ENCODE measurements at regions not wholly inside any gene's neighbourhood (a gene's known extent, or its start where the extent isn't known, plus 50 kb on each side); places are given as distances from the start of the nearest gene placed in this dataset.

GRCh38 chr18:43681661-43682060, 404.4 kb upstream of the SYT4 start:
- Histone ChIP-seq H3K27me3 (ENCODE audit: control insufficient read depth, insufficient read depth, low read length) (no peaks in the 10 kb centered on the region), H3K36me3 (ENCODE audit: control insufficient read depth, low read depth, low read length) (no peaks in the 10 kb centered on the region), H3K4me1 (ENCODE audit: control insufficient read depth, low read depth, low read length) (peaks cover 14% of the 10 kb centered on the region), H3K9ac (ENCODE audit: low read length) (no peak overlapping the region), H3K27ac (ENCODE audit: low read length) (no peak overlapping the region), H3K9me3 (ENCODE audit: control insufficient read depth, low read depth, low read length) (no peaks in the 10 kb centered on the region), H3K4me3 (ENCODE audit: low read length) (no peak overlapping the region)

DNA sequence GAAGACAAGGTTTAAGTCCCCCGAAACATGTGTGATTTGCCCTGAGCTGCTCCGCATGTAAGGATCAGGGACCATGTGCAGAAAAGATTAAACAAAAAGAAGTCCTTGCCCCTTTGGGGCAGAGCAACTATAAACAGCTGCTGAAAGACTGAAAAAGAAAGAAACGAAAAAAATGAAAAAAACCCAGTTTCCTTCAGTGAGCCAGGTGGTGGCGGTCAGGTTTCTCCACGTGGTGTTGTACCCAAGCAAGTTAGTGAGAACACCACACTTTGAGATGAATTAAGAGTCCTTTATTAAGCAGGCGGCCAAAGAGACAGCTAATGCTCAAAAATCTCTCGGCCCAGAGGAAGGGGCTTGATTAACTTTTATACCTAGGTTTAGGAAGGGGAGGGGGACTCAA, 404.9 kb upstream of the SYT4 start:
- H3K9me3 ChIP-seq (ENCODE audit: control insufficient read depth, low read depth, low read length), result no peaks in the 10 kb centered on the region
- no peak overlapping the region for H3K27ac ChIP-seq (ENCODE audit: low read length)
- no peaks in the 10 kb centered on the region for H3K36me3 ChIP-seq (ENCODE audit: control insufficient read depth, low read depth, low read length)
- H3K27me3 ChIP-seq (ENCODE audit: control insufficient read depth, insufficient read depth, low read length), result no peaks in the 10 kb centered on the region
- H3K4me3 ChIP-seq (ENCODE audit: low read length), result no peak overlapping the region
- no peak overlapping the region for H3K9ac ChIP-seq (ENCODE audit: low read length)
- peaks cover 14% of the 10 kb centered on the region for H3K4me1 ChIP-seq (ENCODE audit: control insufficient read depth, low read depth, low read length)

DNA sequence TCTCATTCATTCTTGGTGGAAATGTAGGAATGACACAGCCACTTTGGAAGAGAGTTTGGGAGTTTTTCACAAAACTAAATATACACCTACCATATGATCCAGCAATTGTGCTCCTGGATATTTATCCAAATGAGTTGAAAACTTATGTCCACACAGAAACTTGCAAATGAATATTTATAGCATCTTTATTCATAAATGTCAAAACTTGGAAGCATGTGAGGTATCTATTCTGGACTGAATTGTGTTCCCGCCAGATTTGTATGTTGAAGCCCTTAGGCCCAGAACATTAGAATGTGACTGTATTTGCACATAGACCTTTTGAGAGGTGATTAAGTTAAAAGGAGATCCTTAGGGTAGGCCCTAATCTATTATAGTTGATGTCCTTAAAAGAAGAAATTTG, 409.4 kb upstream of the SYT4 start:
- Histone ChIP-seq H3K27me3 (ENCODE audit: control insufficient read depth, insufficient read depth, low read length) (no peaks in the 10 kb centered on the region), H3K4me1 (ENCODE audit: control insufficient read depth, low read depth, low read length) (peaks cover 14% of the 10 kb centered on the region), H3K36me3 (ENCODE audit: control insufficient read depth, low read depth, low read length) (no peaks in the 10 kb centered on the region), H3K27ac (ENCODE audit: low read length) (no peak overlapping the region), H3K9ac (ENCODE audit: low read length) (no peak overlapping the region), H3K9me3 (ENCODE audit: control insufficient read depth, low read depth, low read length) (peaks cover 4% of the 10 kb centered on the region), H3K4me3 (ENCODE audit: low read length) (no peak overlapping the region)

DNA sequence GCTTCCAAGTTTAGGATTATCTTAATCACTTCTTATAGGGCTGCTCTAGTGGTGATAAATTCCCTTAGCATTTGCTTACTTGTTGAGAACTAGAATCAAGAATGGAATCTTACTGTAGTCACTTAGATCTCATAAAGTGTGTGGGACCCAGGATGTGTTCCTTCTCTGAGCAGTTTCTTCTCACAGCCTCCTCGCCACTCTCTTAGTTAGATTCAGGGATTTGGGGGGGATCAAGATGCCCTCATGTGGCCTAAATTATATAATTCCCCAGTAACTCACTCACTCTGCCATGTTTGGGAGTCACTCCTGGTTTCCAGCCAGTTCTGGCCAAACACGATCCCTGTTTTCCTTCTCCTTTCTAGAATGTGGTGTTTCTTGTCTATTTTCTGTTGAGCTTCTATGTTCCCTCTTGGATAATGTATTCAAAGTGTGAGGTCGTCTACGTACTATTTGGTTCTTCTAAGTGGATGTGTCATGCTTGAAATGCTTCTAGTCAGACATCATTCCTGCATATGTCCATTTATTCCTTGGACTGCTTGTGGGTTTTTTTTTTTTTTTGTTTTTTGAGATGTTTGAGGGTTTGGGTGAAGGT, 414.9 kb upstream of the SYT4 start:
- peaks cover 4% of the 10 kb centered on the region for H3K9me3 ChIP-seq (ENCODE audit: control insufficient read depth, low read depth, low read length)

DNA sequence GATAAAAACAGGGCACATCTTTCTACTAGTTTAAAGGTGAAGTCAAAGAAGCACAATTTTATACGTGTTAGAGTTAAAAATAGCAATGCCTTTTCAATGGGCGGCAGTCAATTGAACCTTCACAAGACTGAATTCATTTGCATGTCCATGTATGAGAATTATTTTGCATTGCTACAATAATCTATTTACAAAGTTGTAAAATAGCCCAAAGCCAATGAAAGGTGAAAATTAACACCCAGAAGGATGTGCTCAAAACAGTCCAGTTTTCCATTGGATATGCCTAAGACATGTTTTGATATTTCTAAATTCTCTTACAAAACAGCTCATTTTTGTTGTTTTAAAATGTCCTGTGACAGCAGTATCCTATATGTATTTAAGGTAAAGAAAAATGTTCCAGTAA, 425.1 kb upstream of the SYT4 start:
- peaks cover 14% of the 10 kb centered on the region for H3K4me1 ChIP-seq (ENCODE audit: control insufficient read depth, low read depth, low read length)
- no peaks in the 10 kb centered on the region for H3K36me3 ChIP-seq (ENCODE audit: control insufficient read depth, low read depth, low read length)
- no peaks in the 10 kb centered on the region for H3K9me3 ChIP-seq (ENCODE audit: control insufficient read depth, low read depth, low read length)
- no peaks in the 10 kb centered on the region for H3K27me3 ChIP-seq (ENCODE audit: control insufficient read depth, insufficient read depth, low read length)
- no peak overlapping the region for H3K4me3 ChIP-seq (ENCODE audit: low read length)
- H3K9ac ChIP-seq (ENCODE audit: low read length), result no peak overlapping the region
- H3K27ac ChIP-seq (ENCODE audit: low read length), result no peak overlapping the region

More for the DNA sequence above, 414.9 kb upstream of the SYT4 start:
- H3K4me3 ChIP-seq (ENCODE audit: low read length), result no peak overlapping the region
- no peaks in the 10 kb centered on the region for H3K4me1 ChIP-seq (ENCODE audit: control insufficient read depth, low read depth, low read length)
- H3K9ac ChIP-seq (ENCODE audit: low read length), result no peak overlapping the region
- H3K36me3 ChIP-seq (ENCODE audit: control insufficient read depth, low read depth, low read length), result no peaks in the 10 kb centered on the region
- no peak overlapping the region for H3K27ac ChIP-seq (ENCODE audit: low read length)
- H3K27me3 ChIP-seq (ENCODE audit: control insufficient read depth, insufficient read depth, low read length), result no peaks in the 10 kb centered on the region

DNA sequence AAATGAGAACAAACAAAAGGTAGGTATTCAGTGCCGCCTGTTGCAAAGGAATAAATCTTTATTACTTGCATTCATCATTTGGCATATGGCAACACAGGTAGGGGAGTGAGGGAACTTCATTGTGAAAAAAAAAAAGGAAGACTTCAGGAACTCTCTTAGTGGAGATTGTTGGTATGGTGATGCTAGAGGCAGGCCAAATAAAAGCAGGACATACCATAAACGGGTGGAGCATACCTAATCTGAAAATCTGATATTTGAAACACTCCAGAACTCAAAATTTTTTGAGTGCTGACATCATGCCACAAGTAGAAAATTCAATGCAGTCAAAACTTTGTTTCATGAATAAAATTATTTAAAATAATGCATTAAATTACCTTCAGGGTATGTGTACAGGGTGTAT, 425.8 kb upstream of the SYT4 start:
- no peak overlapping the region for H3K4me3 ChIP-seq (ENCODE audit: low read length)
- peaks cover 14% of the 10 kb centered on the region for H3K4me1 ChIP-seq (ENCODE audit: control insufficient read depth, low read depth, low read length)
- no peak overlapping the region for H3K9ac ChIP-seq (ENCODE audit: low read length)
- H3K27ac ChIP-seq (ENCODE audit: low read length), result no peak overlapping the region
- H3K36me3 ChIP-seq (ENCODE audit: control insufficient read depth, low read depth, low read length), result no peaks in the 10 kb centered on the region
- no peaks in the 10 kb centered on the region for H3K27me3 ChIP-seq (ENCODE audit: control insufficient read depth, insufficient read depth, low read length)
- no peaks in the 10 kb centered on the region for H3K9me3 ChIP-seq (ENCODE audit: control insufficient read depth, low read depth, low read length)

GRCh38 chr18:43705850-43706249, 428.6 kb upstream of the SYT4 start:
- Histone ChIP-seq H3K27ac (ENCODE audit: low read length) (no peak overlapping the region), H3K36me3 (ENCODE audit: control insufficient read depth, low read depth, low read length) (no peaks in the 10 kb centered on the region), H3K27me3 (ENCODE audit: control insufficient read depth, insufficient read depth, low read length) (no peaks in the 10 kb centered on the region), H3K9ac (ENCODE audit: low read length) (no peak overlapping the region), H3K4me1 (ENCODE audit: control insufficient read depth, low read depth, low read length) (peaks cover 24% of the 10 kb centered on the region), H3K4me3 (ENCODE audit: low read length) (no peak overlapping the region), H3K9me3 (ENCODE audit: control insufficient read depth, low read depth, low read length) (no peaks in the 10 kb centered on the region)

DNA sequence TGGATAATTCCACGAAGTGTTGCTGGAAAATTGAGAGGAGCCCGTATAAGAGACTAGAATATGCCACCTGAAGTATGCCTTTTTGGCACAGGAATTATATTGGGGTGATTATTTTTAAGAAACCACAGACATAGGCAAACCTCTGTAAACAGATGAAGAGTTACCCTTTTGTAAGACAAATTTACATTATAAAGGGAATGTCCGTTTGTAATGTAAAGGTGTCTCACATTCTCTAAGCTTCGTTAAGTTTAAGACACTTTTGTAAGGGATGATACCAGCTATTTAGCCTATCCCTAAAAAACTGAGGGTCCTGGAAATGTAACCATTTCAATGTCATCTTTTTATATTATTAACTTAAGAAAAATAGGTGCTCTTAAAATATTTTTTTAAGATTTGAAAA, 432.8 kb upstream of the SYT4 start:
- peaks cover 20% of the 10 kb centered on the region for H3K4me1 ChIP-seq (ENCODE audit: control insufficient read depth, low read depth, low read length)
- no peak overlapping the region for H3K27ac ChIP-seq (ENCODE audit: low read length)
- H3K27me3 ChIP-seq (ENCODE audit: control insufficient read depth, insufficient read depth, low read length), result no peaks in the 10 kb centered on the region

GRCh38 chr18:43714343-43715010, 437.2 kb upstream of the SYT4 start:
- Histone ChIP-seq H3K9ac (ENCODE audit: low read length) (no peak overlapping the region), H3K9me3 (ENCODE audit: control insufficient read depth, low read depth, low read length) (no peaks in the 10 kb centered on the region), H3K4me1 (ENCODE audit: control insufficient read depth, low read depth, low read length) (peaks cover 9% of the 10 kb centered on the region)

More for the DNA sequence above, 432.8 kb upstream of the SYT4 start:
- Histone ChIP-seq H3K4me3 (ENCODE audit: low read length) (peak overlapping the region; percentile 3), H3K36me3 (ENCODE audit: control insufficient read depth, low read depth, low read length) (no peaks in the 10 kb centered on the region), H3K9ac (ENCODE audit: low read length) (no peak overlapping the region), H3K9me3 (ENCODE audit: control insufficient read depth, low read depth, low read length) (no peaks in the 10 kb centered on the region)

GRCh38 chr18:43719267-43719795, 442.0 kb upstream of the SYT4 start:
- Histone ChIP-seq H3K4me1 (ENCODE audit: control insufficient read depth, low read depth, low read length) (no peaks in the 10 kb centered on the region), H3K9ac (ENCODE audit: low read length) (no peak overlapping the region), H3K36me3 (ENCODE audit: control insufficient read depth, low read depth, low read length) (no peaks in the 10 kb centered on the region), H3K27ac (ENCODE audit: low read length) (no peak overlapping the region), H3K4me3 (ENCODE audit: low read length) (no peak overlapping the region), H3K9me3 (ENCODE audit: control insufficient read depth, low read depth, low read length) (no peaks in the 10 kb centered on the region), H3K27me3 (ENCODE audit: control insufficient read depth, insufficient read depth, low read length) (no peaks in the 10 kb centered on the region)

More at GRCh38 chr18:43714343-43715010, 437.2 kb upstream of the SYT4 start:
- Histone ChIP-seq H3K27me3 (ENCODE audit: control insufficient read depth, insufficient read depth, low read length) (no peaks in the 10 kb centered on the region), H3K27ac (ENCODE audit: low read length) (no peak overlapping the region), H3K4me3 (ENCODE audit: low read length) (no peak overlapping the region), H3K36me3 (ENCODE audit: control insufficient read depth, low read depth, low read length) (no peaks in the 10 kb centered on the region)

DNA sequence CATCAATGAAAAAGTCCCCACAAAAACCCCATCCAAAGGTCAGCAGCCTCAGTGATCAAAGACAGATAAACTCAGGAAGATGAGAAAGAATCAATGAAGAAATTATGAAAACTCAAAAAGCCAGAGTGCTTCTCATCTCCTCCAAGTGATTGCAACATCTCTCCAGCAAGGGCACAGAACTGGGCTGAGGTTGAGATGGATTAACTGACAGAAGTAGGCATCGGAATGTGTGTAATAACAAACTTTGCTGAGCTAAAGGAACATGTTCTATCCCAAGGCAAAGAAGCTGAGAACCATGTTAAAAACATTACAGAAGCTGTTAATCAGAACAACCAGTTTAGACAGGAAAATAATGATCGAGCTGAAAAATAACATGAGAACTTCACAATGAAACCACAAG, 442.8 kb upstream of the SYT4 start:
- no peaks in the 10 kb centered on the region for H3K27me3 ChIP-seq (ENCODE audit: control insufficient read depth, insufficient read depth, low read length)
- H3K9ac ChIP-seq (ENCODE audit: low read length), result no peak overlapping the region
- H3K36me3 ChIP-seq (ENCODE audit: control insufficient read depth, low read depth, low read length), result no peaks in the 10 kb centered on the region
- H3K9me3 ChIP-seq (ENCODE audit: control insufficient read depth, low read depth, low read length), result peaks cover 4% of the 10 kb centered on the region
- no peak overlapping the region for H3K27ac ChIP-seq (ENCODE audit: low read length)
- H3K4me3 ChIP-seq (ENCODE audit: low read length), result no peak overlapping the region
- H3K4me1 ChIP-seq (ENCODE audit: control insufficient read depth, low read depth, low read length), result no peaks in the 10 kb centered on the region

DNA sequence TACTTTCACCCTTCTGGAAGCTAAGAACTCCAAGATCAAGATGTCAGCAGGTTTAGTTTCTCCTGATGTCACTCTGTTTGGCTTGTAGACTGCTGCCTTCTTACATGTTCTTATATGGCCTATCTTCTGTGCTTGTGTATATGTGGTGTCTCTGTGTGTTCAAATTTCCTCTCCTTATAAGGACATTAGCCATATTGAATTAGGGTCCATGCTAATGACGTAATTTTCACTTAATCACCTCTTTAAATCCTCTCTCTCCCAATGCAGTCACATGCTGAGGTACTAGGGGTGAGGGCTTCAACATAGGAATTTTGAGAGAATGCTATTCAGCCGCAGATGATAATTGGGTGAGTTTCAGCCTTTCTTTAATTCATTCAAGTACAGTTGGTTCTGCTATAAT, 458.3 kb upstream of the SYT4 start:
- Histone ChIP-seq H3K9ac (ENCODE audit: low read length) (no peak overlapping the region), H3K27me3 (ENCODE audit: control insufficient read depth, insufficient read depth, low read length) (no peaks in the 10 kb centered on the region), H3K4me1 (ENCODE audit: control insufficient read depth, low read depth, low read length) (no peaks in the 10 kb centered on the region), H3K27ac (ENCODE audit: low read length) (no peak overlapping the region), H3K4me3 (ENCODE audit: low read length) (no peak overlapping the region), H3K36me3 (ENCODE audit: control insufficient read depth, low read depth, low read length) (no peaks in the 10 kb centered on the region), H3K9me3 (ENCODE audit: control insufficient read depth, low read depth, low read length) (no peaks in the 10 kb centered on the region)

All from iPS-18a (cell line).